ENCODE measurements at regions not wholly inside any gene's neighbourhood (a gene's known extent, or its start where the extent isn't known, plus 50 kb on each side); places are given as distances from the start of the nearest gene placed in this dataset.

- no peak overlapping the region for H3K4me3 ChIP-seq (ENCODE audit: low read depth, low read length)
- DNase-seq (ENCODE audit: low read depth, low spot score): no peak
- TF ChIP-seq CTCF (IDR thresholded peaks at IDR 0.05; ENCODE audit: low read depth, low read length): no peak
- in situ Hi-C loops (cut with HindIII; ENCODE audit: low sequenced_read_pairs): no loop called here
Observed at GRCh38 chr2:20897047-20897446, 74.1 kb upstream of the LDAH start.

DNA sequence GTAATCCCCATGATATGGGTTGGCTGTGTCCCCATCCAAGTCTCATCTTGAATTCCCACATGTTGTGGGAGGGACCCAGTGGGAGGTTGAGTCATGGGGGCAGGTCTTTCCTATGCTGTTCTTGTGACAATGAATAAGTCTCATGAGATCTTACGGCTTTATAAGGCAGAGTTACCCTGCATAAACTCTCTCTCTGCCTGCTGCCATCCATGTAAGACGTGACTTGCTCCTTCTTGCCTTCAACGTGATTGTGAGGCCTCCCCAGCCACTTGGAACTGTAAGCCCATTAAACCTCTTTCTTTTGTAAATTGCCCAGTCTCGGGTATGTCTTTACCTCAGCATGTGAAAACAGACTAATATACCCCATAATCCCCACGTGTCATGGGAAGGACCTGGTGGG lies 61.9 kb upstream of the LDAH start:
- H3K4me3 ChIP-seq (ENCODE audit: low read depth, low read length): no peak overlapping the region
- no peak for TF ChIP-seq CTCF (IDR thresholded peaks at IDR 0.05; ENCODE audit: low read depth, low read length)
- in situ Hi-C loops (cut with HindIII; ENCODE audit: low sequenced_read_pairs): no loop called here
- DNase-seq (ENCODE audit: low read depth, low spot score): no peak

- TF ChIP-seq CTCF (IDR thresholded peaks at IDR 0.05; ENCODE audit: low read depth, low read length): no peak
- H3K4me3 ChIP-seq (ENCODE audit: low read depth, low read length): no peak overlapping the region
- no peak for DNase-seq (ENCODE audit: low read depth, low spot score)
- in situ Hi-C loops (cut with HindIII; ENCODE audit: low sequenced_read_pairs): no loop called here
Observed at GRCh38 chr2:20882466-20883170, 59.7 kb upstream of the LDAH start.

DNA sequence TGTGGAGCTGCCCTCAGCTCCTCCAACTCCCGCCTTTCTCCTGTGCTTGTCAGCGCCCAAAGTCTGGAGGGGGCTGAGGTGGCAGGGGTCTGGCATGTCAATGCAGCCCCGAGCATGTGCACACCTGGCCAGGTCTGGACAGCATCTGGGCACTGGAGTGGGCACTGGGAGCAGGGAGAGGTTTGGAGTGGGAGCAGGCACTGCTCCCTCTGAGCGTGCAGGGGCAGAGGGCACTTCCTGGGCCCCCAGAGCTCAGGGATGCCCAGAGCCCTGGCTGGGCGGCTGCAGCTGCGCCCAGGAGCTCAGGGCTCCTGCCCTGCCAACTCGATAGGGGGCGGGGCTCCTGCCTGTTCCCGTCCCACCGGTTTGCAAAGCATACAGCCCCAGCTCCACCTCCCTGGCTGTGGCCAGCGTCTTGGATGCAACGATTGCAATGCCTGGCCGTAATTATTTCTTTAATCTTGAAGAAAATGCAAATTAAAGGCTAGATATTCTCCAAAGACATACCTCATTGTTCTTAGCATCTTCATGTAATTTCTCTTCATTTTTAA lies 57.4 kb upstream of the LDAH start:
- TF ChIP-seq CTCF (IDR thresholded peaks at IDR 0.05; ENCODE audit: low read depth, low read length): no peak
- in situ Hi-C loops (cut with HindIII; ENCODE audit: low sequenced_read_pairs): no loop called here
- H3K4me3 ChIP-seq (ENCODE audit: low read depth, low read length): no peak overlapping the region
- no peak for DNase-seq (ENCODE audit: low read depth, low spot score)

DNA sequence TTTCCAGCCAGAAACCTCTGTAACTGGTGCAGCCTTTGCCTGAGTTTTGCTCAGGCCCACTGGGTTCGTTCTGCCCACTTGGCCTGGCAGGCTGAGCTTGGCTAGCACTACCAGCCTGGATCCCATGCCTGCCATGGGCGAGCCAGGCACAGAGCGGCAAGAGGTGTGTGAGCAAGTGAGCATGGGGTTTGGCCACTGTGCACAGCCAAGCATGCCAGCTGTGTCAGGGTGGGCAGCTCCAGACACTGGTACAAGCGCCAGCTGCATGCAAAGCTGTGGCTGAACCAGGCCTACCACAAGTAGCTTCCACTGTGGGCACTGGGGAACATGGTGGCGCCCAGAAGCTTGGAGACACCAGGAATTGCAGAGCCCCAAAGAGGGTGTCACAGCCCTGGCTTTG lies 56.3 kb upstream of the LDAH start:
- in situ Hi-C loops (cut with HindIII; ENCODE audit: low sequenced_read_pairs): no loop called here
- TF ChIP-seq CTCF (IDR thresholded peaks at IDR 0.05; ENCODE audit: low read depth, low read length): no peak
- DNase-seq (ENCODE audit: low read depth, low spot score): no peak
- no peak overlapping the region for H3K4me3 ChIP-seq (ENCODE audit: low read depth, low read length)

- no peak for TF ChIP-seq CTCF (IDR thresholded peaks at IDR 0.05; ENCODE audit: low read depth, low read length)
- in situ Hi-C loops (cut with HindIII; ENCODE audit: low sequenced_read_pairs): no loop called here
- no peak overlapping the region for H3K4me3 ChIP-seq (ENCODE audit: low read depth, low read length)
- no peak for DNase-seq (ENCODE audit: low read depth, low spot score)
Observed at GRCh38 chr2:20877960-20878359, 55.1 kb upstream of the LDAH start.

Data from astrocyte of the spinal cord (primary cell).